K562 (cell line): ENCODE measurements at regions not wholly inside any gene's neighbourhood (a gene's known extent, or its start where the extent isn't known, plus 50 kb on each side); places are given as distances from the start of the nearest gene placed in this dataset.

ENCODE experiments used
- ATAC-seq: fragments of 200-7000 bp; cut with Tn5 transposase; 3 replicates; pipeline ENCODE4 v1.9.1; 2020; ENCODE audit warnings: moderate library complexity
- BruUV-seq: library from RNA; stranded (reverse); fragments of 400-500 nt; replicated peaks from 2 replicates; lab custom pipeline; 2021; lab: Mats Ljungman, UMichigan
- CTCF ChIA-PET: fragments of 300-600 bp; formaldehyde crosslinking; extraction: SDS; loops from one replicate; lab custom pipeline; 2021; ENCODE audit warnings: low intra/inter-chr PET ratio; lab: Yijun Ruan, JAX
- POLR2A ChIA-PET: fragments of 300-600, 350-650 bp; sonication (Branson Sonifier 250); formaldehyde crosslinking; extraction: SDS; loops from one replicate; lab custom pipeline; 2021; ENCODE audit warnings: antibody characterized with exemption, inconsistent platforms; lab: Yijun Ruan, JAX
- DNase-seq, 4 experiments: peaks; one replicate each; pipeline versions ENCODE4 v3.0.0 to v3.0.0-alpha.2; 2011 to 2018; ENCODE audit warnings: low spot score in 3 of 4, mixed read lengths in 3 of 4; ENCODE audit errors: extremely low read depth in 1 of 4
- FAIRE-seq: peaks from 2 replicates; lab custom pipeline; 2011; peaks lifted over from hg19 to GRCh38; lab: Jason Lieb, UNC
- H2AFZ ChIP-seq: 2 replicates; pipeline ENCODE4 v1.6.0; 2011; ENCODE audit warnings: low read depth, low read length, control low read depth, inconsistent platforms
- H3K27ac ChIP-seq: fragments of 200-600 bp; 3 replicates; pipeline ENCODE4 v1.8.0; 2011; ENCODE audit warnings: low read depth, mild to moderate bottlenecking, control low read depth, inconsistent platforms, low read length, moderate library complexity, mixed read lengths; ENCODE audit errors: extremely low read depth
- H3K27me3 ChIP-seq, 2 experiments: fragments of 300-600 bp in 1 of 2; 2 replicates in 1 of 2; 3 replicates in 1 of 2; pipeline versions ENCODE4 v1.6.0 to v1.8.0; 2011; ENCODE audit warnings: inconsistent platforms in 2 of 2, low read length in 2 of 2, mild to moderate bottlenecking in 1 of 2, mixed read lengths in 1 of 2, moderate library complexity in 1 of 2; ENCODE audit not compliant: control insufficient read depth in 2 of 2, insufficient read depth in 2 of 2
- H3K36me3 ChIP-seq: fragments of 300-600 bp; 3 replicates; pipeline ENCODE4 v1.8.0; 2011; ENCODE audit warnings: mild to moderate bottlenecking, low read length, inconsistent platforms; ENCODE audit not compliant: control insufficient read depth, insufficient read depth
- H3K4me1 ChIP-seq, 2 experiments: fragments of 200-600 bp in 1 of 2; replicated peaks in 1 of 2; 2 replicates in 1 of 2; 3 replicates in 1 of 2; pipeline versions ENCODE4 v1.5.1 to v1.8.0; 2011; ENCODE audit warnings: inconsistent platforms in 2 of 2, low read length in 2 of 2, mild to moderate bottlenecking in 1 of 2, mixed read lengths in 1 of 2, moderate library complexity in 1 of 2; ENCODE audit not compliant: control insufficient read depth in 2 of 2, insufficient read depth in 2 of 2
- H3K4me2 ChIP-seq: 2 replicates; pipeline ENCODE4 v1.6.1; 2011; ENCODE audit warnings: low read length, control low read depth, inconsistent platforms, mixed read lengths; ENCODE audit not compliant: insufficient read depth
- H3K4me3 ChIP-seq: fragments of 200-600 bp; sonication (generic), shearing (Covaris generic); 2 replicates; pipeline ENCODE4 v1.5.1; 2016; ENCODE audit warnings: control low read depth, inconsistent platforms
- H3K79me2 ChIP-seq: fragments of 200-600 bp; 3 replicates; pipeline ENCODE4 v1.8.0; 2011; ENCODE audit warnings: low read length, inconsistent platforms; ENCODE audit not compliant: control insufficient read depth, insufficient read depth
- H3K9ac ChIP-seq, 2 experiments: 2 replicates each; pipeline versions ENCODE4 v1.6.0 to v1.6.1; 2011; ENCODE audit warnings: low read depth in 2 of 2, low read length in 2 of 2, control low read depth in 1 of 2, inconsistent platforms in 1 of 2, mild to moderate bottlenecking in 1 of 2, mixed read lengths in 1 of 2; ENCODE audit not compliant: insufficient read depth in 1 of 2
- H3K9me1 ChIP-seq: one replicate; pipeline ENCODE4 v1.6.0; 2011; ENCODE audit warnings: inconsistent platforms, mild to moderate bottlenecking, low read length, moderate library complexity; ENCODE audit not compliant: control insufficient read depth, insufficient read depth
- H3K9me3 ChIP-seq: replicated peaks from 2 replicates; pipeline ENCODE4 v1.5.1; 2011; ENCODE audit warnings: low read depth, low read length, inconsistent platforms; ENCODE audit not compliant: control insufficient read depth, insufficient read depth
- H4K20me1 ChIP-seq: replicated peaks from 2 replicates; pipeline ENCODE4 v1.6.1; 2011; ENCODE audit warnings: low read length, inconsistent platforms, mixed read lengths; ENCODE audit not compliant: control insufficient read depth, insufficient read depth
- FOXJ3 ChIP-seq: sonication (generic); formaldehyde crosslinking; IDR thresholded peaks from 2 replicates; pipeline ENCODE4 v1.4.0; 2020; ENCODE audit warnings: mild to moderate bottlenecking, missing genetic modification reagents
- GATA2 ChIP-seq: sonication (generic); formaldehyde crosslinking; IDR thresholded peaks from 2 replicates; pipeline ENCODE4 v1.4.0; 2020; ENCODE audit warnings: mild to moderate bottlenecking, missing genetic modification reagents
- RBM25 ChIP-seq: fragments of 200-400 bp; formaldehyde crosslinking; IDR thresholded peaks from 2 replicates; pipeline ENCODE4 v1.6.1; 2018; ENCODE audit warnings: low read length, low read depth, moderate library complexity; ENCODE audit not compliant: severe bottlenecking
- ZNF165 ChIP-seq: fragments of 250-450 bp; sonication (Bioruptor Pico); IDR thresholded peaks from 2 replicates; pipeline ENCODE4 v1.4.0; 2020; ENCODE audit warnings: borderline replicate concordance
- ZNF77 ChIP-seq: fragments of 250-450 bp; sonication (Bioruptor Pico); IDR thresholded peaks from 2 replicates; pipeline ENCODE4 v1.5.0; 2020
- WGBS: fragments of 100-300 bp; shearing (Covaris generic); methylation state at CpG from one replicate; pipeline ENCODE4 v1.1.6; 2016; ENCODE audit warnings: low coverage, mixed read lengths; ENCODE audit not compliant: insufficient coverage; ENCODE audit errors: missing lambda C conversion rate; 5-methylcytosine and 5-hydroxymethylcytosine counted together
- in situ Hi-C: fragments of 300-500 bp; cut with MboI; formaldehyde crosslinking; loops from 4 replicates; pipeline ENCODE4 v1.15.0; 2018; ENCODE audit warnings: inconsistent platforms, mixed read lengths
- intact Hi-C: fragments of 100-400 bp; cut with micrococcal nuclease; formaldehyde crosslinking; loops from 2 replicates; pipeline ENCODE4 v1.14.2; 2022

DNA sequence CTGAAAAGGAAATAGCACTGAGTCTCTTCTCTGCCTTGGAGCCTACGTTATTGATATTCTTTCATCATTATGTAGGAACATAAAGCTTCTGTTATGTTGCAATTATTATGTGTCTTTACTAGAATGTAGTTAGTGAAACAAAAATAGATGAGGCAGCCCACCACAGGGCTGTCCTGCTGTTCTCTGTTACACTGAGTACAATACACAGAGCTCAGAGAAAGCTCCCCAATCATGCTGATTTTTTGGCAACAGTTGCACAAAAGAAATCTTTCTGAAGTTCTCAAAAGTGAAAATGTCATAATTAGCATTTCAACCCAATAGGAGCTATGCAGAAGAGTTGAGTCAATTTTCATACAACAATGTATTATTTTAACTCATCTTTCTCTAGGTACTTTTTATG, 119.5 kb downstream of the EFNB2 start:
- no peak for FAIRE-seq
- ChIA-PET POLR2A (no interaction called here), CTCF (no interaction called here)
- in situ Hi-C loops, result no loop called here
- H3K79me2 ChIP-seq, result no peaks in the 10 kb centered on the region
- no peak for DNase-seq
- H3K9ac ChIP-seq, result no peak overlapping the region
- 0% methylated on average over 1 of the region's 1 CpG for whole genome bisulfite sequencing
- no peak overlapping the region for H3K4me3 ChIP-seq
- H2AFZ ChIP-seq, result no peak overlapping the region
- H3K27me3 ChIP-seq, result no peaks in the 10 kb centered on the region
- H3K9me1 ChIP-seq, result no peaks in the 10 kb centered on the region
- H4K20me1 ChIP-seq, result no peaks in the 10 kb centered on the region
- no TSS peak for BruUV-seq
- H3K4me2 ChIP-seq, result no peak overlapping the region
- H3K36me3 ChIP-seq, result no peaks in the 10 kb centered on the region
- TF ChIP-seq FOXJ3 (CRISPR knock-in tag), result no peak
- TF ChIP-seq GATA2 (CRISPR knock-in tag), result no peak
- no peaks in the 10 kb centered on the region for H3K4me1 ChIP-seq
- no peak for ATAC-seq
- H3K9me3 ChIP-seq, result no peaks in the 10 kb centered on the region
- H3K27ac ChIP-seq, result no peak overlapping the region
- intact Hi-C loops, result no loop called here

DNA sequence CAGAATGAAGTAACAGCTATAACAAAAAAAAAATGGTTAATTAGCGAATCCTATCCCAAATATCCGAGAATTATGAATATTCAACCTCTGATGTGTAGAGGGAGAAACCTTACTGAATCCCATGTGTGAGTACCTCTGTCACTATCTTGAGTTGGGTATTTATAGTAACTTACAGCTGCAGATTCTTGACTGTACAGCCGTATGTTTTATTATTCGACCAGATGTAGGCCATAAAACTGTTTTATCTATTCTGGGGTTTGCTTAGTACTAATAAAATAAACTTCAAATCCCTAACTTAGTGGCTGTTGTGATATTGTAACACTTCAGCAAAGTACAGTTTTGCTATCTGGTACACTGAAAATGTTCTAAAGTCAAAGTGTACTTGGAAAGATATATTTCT, 120.0 kb downstream of the EFNB2 start:
- intact Hi-C loops, result no loop called here
- DNase-seq (no peak), ATAC-seq (no peak), FAIRE-seq (no peak)
- Histone ChIP-seq H4K20me1 (no peaks in the 10 kb centered on the region), H3K4me2 (no peak overlapping the region), H3K36me3 (no peaks in the 10 kb centered on the region), H3K9me1 (no peaks in the 10 kb centered on the region), H3K4me1 (no peaks in the 10 kb centered on the region), H3K9me3 (no peaks in the 10 kb centered on the region), H3K79me2 (no peaks in the 10 kb centered on the region), H3K27me3 (no peaks in the 10 kb centered on the region), H3K27ac (no peak overlapping the region), H3K9ac (no peak overlapping the region), H3K4me3 (no peak overlapping the region), H2AFZ (no peak overlapping the region)
- no TSS peak for BruUV-seq
- POLR2A ChIA-PET, result no interaction called here
- in situ Hi-C loops, result no loop called here
- CTCF ChIA-PET, result no interaction called here
- TF ChIP-seq ZNF165 (CRISPR knock-in tag) (no peak), ZNF77 (CRISPR knock-in tag) (no peak), RBM25 (no peak)
- 0% methylated on average over 4 of the region's 4 CpGs for WGBS
